Breast epithelium (tissue), 3 donors: ENCODE measurements at regions not wholly inside any gene's neighbourhood (a gene's known extent, or its start where the extent isn't known, plus 50 kb on each side); places are given as distances from the start of the nearest gene placed in this dataset.

Experiments
- POLR2AphosphoS5 ChIP-seq, 3 donors: sonication (generic); formaldehyde crosslinking; IDR thresholded peaks; one replicate each; pipeline ENCODE4 v1.6.1; 2017; ENCODE audit warnings: antibody characterized with exemption in 3 of 3
- TF ChIP-seq, protein P1 (sequence below), 3 donors: fragments of 450-650 bp; IDR thresholded peaks; one replicate each; pipeline ENCODE4 v1.5.1; 2016 to 2017; ENCODE audit warnings: antibody characterized with exemption in 3 of 3, mild to moderate bottlenecking in 3 of 3, moderate library complexity in 3 of 3

DNA sequence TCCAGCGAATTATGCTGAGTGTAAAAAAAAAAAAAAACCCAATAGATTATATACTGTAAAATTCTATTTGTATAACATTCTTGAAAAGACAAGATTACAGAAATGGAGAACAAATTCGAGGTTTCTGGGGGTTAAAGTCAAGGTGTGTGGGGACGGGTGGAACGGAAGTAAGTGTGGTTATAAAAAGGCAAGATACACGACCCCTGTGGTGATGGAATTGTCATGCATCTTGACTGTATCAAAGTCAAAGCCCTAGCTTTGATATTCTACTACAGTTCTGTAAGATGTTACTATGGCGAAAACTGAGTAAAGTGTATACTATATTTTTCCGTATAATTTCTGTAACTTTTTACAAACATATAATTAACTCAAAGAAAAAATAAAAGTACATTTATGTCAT, 718.2 kb upstream of the PCDH15 start:
- TF ChIP-seq, protein P1, sequence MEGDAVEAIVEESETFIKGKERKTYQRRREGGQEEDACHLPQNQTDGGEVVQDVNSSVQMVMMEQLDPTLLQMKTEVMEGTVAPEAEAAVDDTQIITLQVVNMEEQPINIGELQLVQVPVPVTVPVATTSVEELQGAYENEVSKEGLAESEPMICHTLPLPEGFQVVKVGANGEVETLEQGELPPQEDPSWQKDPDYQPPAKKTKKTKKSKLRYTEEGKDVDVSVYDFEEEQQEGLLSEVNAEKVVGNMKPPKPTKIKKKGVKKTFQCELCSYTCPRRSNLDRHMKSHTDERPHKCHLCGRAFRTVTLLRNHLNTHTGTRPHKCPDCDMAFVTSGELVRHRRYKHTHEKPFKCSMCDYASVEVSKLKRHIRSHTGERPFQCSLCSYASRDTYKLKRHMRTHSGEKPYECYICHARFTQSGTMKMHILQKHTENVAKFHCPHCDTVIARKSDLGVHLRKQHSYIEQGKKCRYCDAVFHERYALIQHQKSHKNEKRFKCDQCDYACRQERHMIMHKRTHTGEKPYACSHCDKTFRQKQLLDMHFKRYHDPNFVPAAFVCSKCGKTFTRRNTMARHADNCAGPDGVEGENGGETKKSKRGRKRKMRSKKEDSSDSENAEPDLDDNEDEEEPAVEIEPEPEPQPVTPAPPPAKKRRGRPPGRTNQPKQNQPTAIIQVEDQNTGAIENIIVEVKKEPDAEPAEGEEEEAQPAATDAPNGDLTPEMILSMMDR (IDR thresholded peaks at IDR 0.05): no peak
- TF ChIP-seq POLR2AphosphoS5 (IDR thresholded peaks at IDR 0.05): no peak
